ENCODE measurements at regions not wholly inside any gene's neighbourhood (a gene's known extent, or its start where the extent isn't known, plus 50 kb on each side); places are given as distances from the start of the nearest gene placed in this dataset.

- ChIA-PET CTCF (no interaction called here), POLR2A (no interaction called here)
- no peak for DNase-seq (ENCODE audit: low read depth)
- Histone ChIP-seq H3K27me3 (ENCODE audit: control insufficient read depth, insufficient read depth, low read length) (no peaks in the 10 kb centered on the region), H3K36me3 (ENCODE audit: control insufficient read depth, insufficient read depth, low read length) (no peaks in the 10 kb centered on the region), H3K4me3 (ENCODE audit: low read depth, low read length) (no peak overlapping the region)
- TF ChIP-seq, protein P1, sequence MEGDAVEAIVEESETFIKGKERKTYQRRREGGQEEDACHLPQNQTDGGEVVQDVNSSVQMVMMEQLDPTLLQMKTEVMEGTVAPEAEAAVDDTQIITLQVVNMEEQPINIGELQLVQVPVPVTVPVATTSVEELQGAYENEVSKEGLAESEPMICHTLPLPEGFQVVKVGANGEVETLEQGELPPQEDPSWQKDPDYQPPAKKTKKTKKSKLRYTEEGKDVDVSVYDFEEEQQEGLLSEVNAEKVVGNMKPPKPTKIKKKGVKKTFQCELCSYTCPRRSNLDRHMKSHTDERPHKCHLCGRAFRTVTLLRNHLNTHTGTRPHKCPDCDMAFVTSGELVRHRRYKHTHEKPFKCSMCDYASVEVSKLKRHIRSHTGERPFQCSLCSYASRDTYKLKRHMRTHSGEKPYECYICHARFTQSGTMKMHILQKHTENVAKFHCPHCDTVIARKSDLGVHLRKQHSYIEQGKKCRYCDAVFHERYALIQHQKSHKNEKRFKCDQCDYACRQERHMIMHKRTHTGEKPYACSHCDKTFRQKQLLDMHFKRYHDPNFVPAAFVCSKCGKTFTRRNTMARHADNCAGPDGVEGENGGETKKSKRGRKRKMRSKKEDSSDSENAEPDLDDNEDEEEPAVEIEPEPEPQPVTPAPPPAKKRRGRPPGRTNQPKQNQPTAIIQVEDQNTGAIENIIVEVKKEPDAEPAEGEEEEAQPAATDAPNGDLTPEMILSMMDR (IDR thresholded peaks at IDR 0.05; ENCODE audit: insufficient read depth, low read depth, low read length): no peak
Observed at GRCh38 chr18:64260810-64261209, 111.9 kb upstream of the LINC00305 start.

GRCh38 chr18:64259871-64260270 is 111.0 kb upstream of the LINC00305 start:
- CTCF ChIA-PET: no interaction called here
- TF ChIP-seq, protein P1 (IDR thresholded peaks at IDR 0.05; ENCODE audit: insufficient read depth, low read depth, low read length): no peak
- DNase-seq (ENCODE audit: low read depth): no peak
- Histone ChIP-seq H3K27me3 (ENCODE audit: control insufficient read depth, insufficient read depth, low read length) (no peaks in the 10 kb centered on the region), H3K4me3 (ENCODE audit: low read depth, low read length) (no peak overlapping the region), H3K36me3 (ENCODE audit: control insufficient read depth, insufficient read depth, low read length) (no peaks in the 10 kb centered on the region)
- POLR2A ChIA-PET: no interaction called here

GRCh38 chr18:64258111-64258650 is 109.3 kb upstream of the LINC00305 start:
- Histone ChIP-seq H3K4me3 (ENCODE audit: low read depth, low read length) (no peak overlapping the region), H3K27me3 (ENCODE audit: control insufficient read depth, insufficient read depth, low read length) (no peaks in the 10 kb centered on the region), H3K36me3 (ENCODE audit: control insufficient read depth, insufficient read depth, low read length) (no peaks in the 10 kb centered on the region)
- TF ChIP-seq, protein P1 (IDR thresholded peaks at IDR 0.05; ENCODE audit: insufficient read depth, low read depth, low read length): no peak
- POLR2A ChIA-PET: no interaction called here
- no peak for DNase-seq (ENCODE audit: low read depth)
- CTCF ChIA-PET: no interaction called here

GRCh38 chr18:64254399-64255093 is 105.7 kb upstream of the LINC00305 start:
- ChIA-PET CTCF (interaction anchor here (0.6 kb wide), 1 partner anchor 185 kb away, joined by 3 read pairs; no protein-coding TSS in a partner anchor), POLR2A (no interaction called here)
- DNase-seq (ENCODE audit: low read depth): no peak
- TF ChIP-seq, protein P1 (IDR thresholded peaks at IDR 0.05; ENCODE audit: insufficient read depth, low read depth, low read length): no peak
- no peak overlapping the region for H3K4me3 ChIP-seq (ENCODE audit: low read depth, low read length)
- H3K36me3 ChIP-seq (ENCODE audit: control insufficient read depth, insufficient read depth, low read length): no peaks in the 10 kb centered on the region
- no peaks in the 10 kb centered on the region for H3K27me3 ChIP-seq (ENCODE audit: control insufficient read depth, insufficient read depth, low read length)

GRCh38 chr18:64253873-64254272 is 105.0 kb upstream of the LINC00305 start:
- TF ChIP-seq, protein P1 (IDR thresholded peaks at IDR 0.05; ENCODE audit: insufficient read depth, low read depth, low read length): no peak
- no peak overlapping the region for H3K4me3 ChIP-seq (ENCODE audit: low read depth, low read length)
- ChIA-PET POLR2A (no interaction called here), CTCF (no interaction called here)
- H3K36me3 ChIP-seq (ENCODE audit: control insufficient read depth, insufficient read depth, low read length): no peaks in the 10 kb centered on the region
- DNase-seq (ENCODE audit: low read depth): no peak
- no peaks in the 10 kb centered on the region for H3K27me3 ChIP-seq (ENCODE audit: control insufficient read depth, insufficient read depth, low read length)
